ENCODE measurements at regions not wholly inside any gene's neighbourhood (a gene's known extent, or its start where the extent isn't known, plus 50 kb on each side); places are given as distances from the start of the nearest gene placed in this dataset.
A peak's percentile ranks its signal among the peaks of the same experiment; 100 is the strongest.

- 0% methylated on average over 3 of the region's 3 CpGs for WGBS (ENCODE audit: missing lambda C conversion rate)
These were observed 506.9 kb downstream of the OCA2 start for GRCh38 chr15:27592036-27592760.

More at GRCh38 chr15:27592036-27592760, 506.9 kb downstream of the OCA2 start:
- Histone ChIP-seq H3K4me2 (no peak overlapping the region), H3K27ac (no peak overlapping the region), H3K9me3 (0 out of 3 replicates have a peak, but pooled peaks cover 2% of the 10 kb centered on the region), H3K4me3 (no peak overlapping the region), H3K4me1 (no peaks in the 10 kb centered on the region)
- ATAC-seq (no peak), FAIRE-seq (no peak), DNase-seq (ENCODE audit: low read depth in 1 of 2, low spot score in 1 of 2) (no peak)
- CTCF ChIA-PET, result interaction anchor here (1.0 kb wide), 1 partner anchor 106 kb away, joined by 3 read pairs; no protein-coding TSS in a partner anchor
- TF ChIP-seq HOXB5 (CRISPR knock-in tag; IDR thresholded peaks at IDR 0.05) (no peak), KDM1A (IDR thresholded peaks at IDR 0.05; ENCODE audit: low read depth) (no peak), POLR2A (IDR thresholded peaks at IDR 0.05; ENCODE audit: low read length) (no peak), CBX8 (IDR thresholded peaks at IDR 0.05) (no peak), TP53 (CRISPR knock-in tag; IDR thresholded peaks at IDR 0.05) (no peak), RCOR1 (IDR thresholded peaks at IDR 0.05; ENCODE audit: low read depth, low read length) (no peak), CTCF (IDR thresholded peaks at IDR 0.05) (no peak)
- TF ChIP-seq, protein P1, sequence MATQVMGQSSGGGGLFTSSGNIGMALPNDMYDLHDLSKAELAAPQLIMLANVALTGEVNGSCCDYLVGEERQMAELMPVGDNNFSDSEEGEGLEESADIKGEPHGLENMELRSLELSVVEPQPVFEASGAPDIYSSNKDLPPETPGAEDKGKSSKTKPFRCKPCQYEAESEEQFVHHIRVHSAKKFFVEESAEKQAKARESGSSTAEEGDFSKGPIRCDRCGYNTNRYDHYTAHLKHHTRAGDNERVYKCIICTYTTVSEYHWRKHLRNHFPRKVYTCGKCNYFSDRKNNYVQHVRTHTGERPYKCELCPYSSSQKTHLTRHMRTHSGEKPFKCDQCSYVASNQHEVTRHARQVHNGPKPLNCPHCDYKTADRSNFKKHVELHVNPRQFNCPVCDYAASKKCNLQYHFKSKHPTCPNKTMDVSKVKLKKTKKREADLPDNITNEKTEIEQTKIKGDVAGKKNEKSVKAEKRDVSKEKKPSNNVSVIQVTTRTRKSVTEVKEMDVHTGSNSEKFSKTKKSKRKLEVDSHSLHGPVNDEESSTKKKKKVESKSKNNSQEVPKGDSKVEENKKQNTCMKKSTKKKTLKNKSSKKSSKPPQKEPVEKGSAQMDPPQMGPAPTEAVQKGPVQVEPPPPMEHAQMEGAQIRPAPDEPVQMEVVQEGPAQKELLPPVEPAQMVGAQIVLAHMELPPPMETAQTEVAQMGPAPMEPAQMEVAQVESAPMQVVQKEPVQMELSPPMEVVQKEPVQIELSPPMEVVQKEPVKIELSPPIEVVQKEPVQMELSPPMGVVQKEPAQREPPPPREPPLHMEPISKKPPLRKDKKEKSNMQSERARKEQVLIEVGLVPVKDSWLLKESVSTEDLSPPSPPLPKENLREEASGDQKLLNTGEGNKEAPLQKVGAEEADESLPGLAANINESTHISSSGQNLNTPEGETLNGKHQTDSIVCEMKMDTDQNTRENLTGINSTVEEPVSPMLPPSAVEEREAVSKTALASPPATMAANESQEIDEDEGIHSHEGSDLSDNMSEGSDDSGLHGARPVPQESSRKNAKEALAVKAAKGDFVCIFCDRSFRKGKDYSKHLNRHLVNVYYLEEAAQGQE (IDR thresholded peaks at IDR 0.05), result peak; percentile 79
- POLR2A ChIA-PET, result no interaction called here
